Effector memory CD4-positive, alpha-beta T cell (primary cell): ENCODE measurements at regions not wholly inside any gene's neighbourhood (a gene's known extent, or its start where the extent isn't known, plus 50 kb on each side); places are given as distances from the start of the nearest gene placed in this dataset.
"Not testable (repeated sequence)": the region's sequence is repeated elsewhere in the genome, so short reads cannot be mapped to it uniquely, and the experiment has no call there.

Experiments used
- DNase-seq, 3 donors: peaks; one replicate each; pipeline ENCODE4 v3.0.0-alpha.2; 2020
- H3K27ac ChIP-seq: 2 replicates; pipeline ENCODE4 v1.7.0; 2013; ENCODE audit warnings: mild to moderate bottlenecking, low read length, moderate library complexity; ENCODE audit not compliant: insufficient read depth, poor library complexity, severe bottlenecking
- H3K27me3 ChIP-seq: replicated peaks from 2 replicates; pipeline ENCODE4 v1.7.0; 2013; ENCODE audit warnings: mild to moderate bottlenecking, low read length; ENCODE audit not compliant: insufficient read depth, control insufficient read depth, poor library complexity, severe bottlenecking
- H3K36me3 ChIP-seq: 2 replicates; pipeline ENCODE4 v1.7.0; 2013; ENCODE audit warnings: mild to moderate bottlenecking, low read length, moderate library complexity; ENCODE audit not compliant: control insufficient read depth, insufficient read depth
- H3K4me1 ChIP-seq: 2 replicates; pipeline ENCODE4 v1.7.0; 2013; ENCODE audit warnings: low read length, mild to moderate bottlenecking; ENCODE audit not compliant: control insufficient read depth, insufficient read depth, poor library complexity, severe bottlenecking
- H3K4me3 ChIP-seq: 2 replicates; pipeline ENCODE4 v1.7.0; 2013; ENCODE audit warnings: low read length, low read depth, mild to moderate bottlenecking; ENCODE audit not compliant: insufficient read depth, poor library complexity, severe bottlenecking
- H3K9me3 ChIP-seq: 2 replicates; pipeline ENCODE4 v1.7.0; 2013; ENCODE audit warnings: mild to moderate bottlenecking, low read length, moderate library complexity; ENCODE audit not compliant: control insufficient read depth

GRCh38 chr5:72676831-72677230, 139.6 kb upstream of the TNPO1 start:
- H3K27me3 ChIP-seq, H3K27ac ChIP-seq, H3K36me3 ChIP-seq, H3K4me3 ChIP-seq, H3K9me3 ChIP-seq, DNase-seq, H3K4me1 ChIP-seq: not testable (repeated sequence)

- Histone ChIP-seq H3K27ac (no peak overlapping the region), H3K4me1 (no peaks in the 10 kb centered on the region), H3K9me3 (no peaks in the 10 kb centered on the region), H3K27me3 (no peaks in the 10 kb centered on the region), H3K36me3 (no peaks in the 10 kb centered on the region), H3K4me3 (no peak overlapping the region)
- DNase-seq: no peak
Measured at GRCh38 chr5:72673623-72674022, 142.8 kb upstream of the TNPO1 start.

GRCh38 chr5:72673180-72673579, 143.3 kb upstream of the TNPO1 start:
- no peaks in the 10 kb centered on the region for H3K27me3 ChIP-seq
- no peak overlapping the region for H3K27ac ChIP-seq
- H3K36me3 ChIP-seq: no peaks in the 10 kb centered on the region
- DNase-seq: no peak
- no peaks in the 10 kb centered on the region for H3K9me3 ChIP-seq
- no peaks in the 10 kb centered on the region for H3K4me1 ChIP-seq
- H3K4me3 ChIP-seq: no peak overlapping the region

- Histone ChIP-seq H3K4me1 (no peaks in the 10 kb centered on the region), H3K9me3 (no peaks in the 10 kb centered on the region), H3K27ac (no peak overlapping the region), H3K4me3 (no peak overlapping the region), H3K27me3 (no peaks in the 10 kb centered on the region), H3K36me3 (no peaks in the 10 kb centered on the region)
- no peak for DNase-seq
Measured at GRCh38 chr5:72667708-72668107, 148.8 kb upstream of the TNPO1 start.

GRCh38 chr5:72662936-72663335, 153.5 kb upstream of the TNPO1 start:
- Histone ChIP-seq H3K36me3 (no peaks in the 10 kb centered on the region), H3K27ac (no peak overlapping the region), H3K4me3 (no peak overlapping the region), H3K9me3 (no peaks in the 10 kb centered on the region), H3K4me1 (no peaks in the 10 kb centered on the region), H3K27me3 (no peaks in the 10 kb centered on the region)
- no peak for DNase-seq

- Histone ChIP-seq H3K4me3 (no peak overlapping the region), H3K36me3 (no peaks in the 10 kb centered on the region), H3K9me3 (no peaks in the 10 kb centered on the region), H3K4me1 (no peaks in the 10 kb centered on the region), H3K27ac (no peak overlapping the region), H3K27me3 (no peaks in the 10 kb centered on the region)
- no peak for DNase-seq
Measured at GRCh38 chr5:72662305-72662704, 154.2 kb upstream of the TNPO1 start.

GRCh38 chr5:72661405-72661804, 154.2 kb upstream of the ZNF366 start:
- DNase-seq: no peak
- no peak overlapping the region for H3K27ac ChIP-seq
- no peaks in the 10 kb centered on the region for H3K4me1 ChIP-seq
- H3K36me3 ChIP-seq: no peaks in the 10 kb centered on the region
- H3K9me3 ChIP-seq: no peaks in the 10 kb centered on the region
- H3K4me3 ChIP-seq: no peak overlapping the region
- H3K27me3 ChIP-seq: no peaks in the 10 kb centered on the region

- DNase-seq: no peak
- Histone ChIP-seq H3K9me3 (no peaks in the 10 kb centered on the region), H3K36me3 (no peaks in the 10 kb centered on the region), H3K27me3 (no peaks in the 10 kb centered on the region), H3K4me3 (no peak overlapping the region), H3K27ac (no peak overlapping the region), H3K4me1 (no peaks in the 10 kb centered on the region)
Measured at GRCh38 chr5:72659726-72660125, 152.5 kb upstream of the ZNF366 start.

- no peak for DNase-seq
- Histone ChIP-seq H3K4me1 (no peaks in the 10 kb centered on the region), H3K9me3 (no peaks in the 10 kb centered on the region), H3K36me3 (no peaks in the 10 kb centered on the region), H3K27ac (no peak overlapping the region), H3K4me3 (no peak overlapping the region), H3K27me3 (no peaks in the 10 kb centered on the region)
Measured at GRCh38 chr5:72658761-72659540, 151.7 kb upstream of the ZNF366 start.

- no peak overlapping the region for H3K4me3 ChIP-seq
- H3K9me3 ChIP-seq: no peaks in the 10 kb centered on the region
- DNase-seq: no peak
- H3K4me1 ChIP-seq: no peaks in the 10 kb centered on the region
- H3K27me3 ChIP-seq: no peaks in the 10 kb centered on the region
- no peaks in the 10 kb centered on the region for H3K36me3 ChIP-seq
- no peak overlapping the region for H3K27ac ChIP-seq
Measured at GRCh38 chr5:72658161-72658560, 151.0 kb upstream of the ZNF366 start.
